ENCODE measurements at regions not wholly inside any gene's neighbourhood (a gene's known extent, or its start where the extent isn't known, plus 50 kb on each side); places are given as distances from the start of the nearest gene placed in this dataset.

DNA sequence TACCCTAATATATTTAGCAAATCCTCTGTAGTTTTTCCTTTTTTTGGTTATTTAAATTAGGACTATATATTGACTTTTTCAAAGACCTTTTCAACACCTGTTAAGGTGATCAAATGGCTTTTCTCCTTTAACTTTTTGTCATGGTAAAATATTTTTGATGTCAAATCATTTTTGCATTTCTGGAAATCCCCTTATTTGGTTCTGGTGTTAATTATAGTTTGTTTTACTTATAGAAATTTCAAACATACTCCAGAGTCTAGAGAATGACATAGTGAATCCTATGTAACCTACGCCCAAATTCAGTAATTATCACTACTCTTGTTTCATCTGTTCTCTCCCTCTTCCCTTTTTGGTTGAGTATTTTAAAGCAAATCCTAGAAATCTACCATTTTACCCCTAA lies 121.3 kb upstream of the TBL1XR1 start:
- TF ChIP-seq TEAD4 (IDR thresholded peaks at IDR 0.05; ENCODE audit: low read depth, low read length) (no peak), CTBP2 (IDR thresholded peaks at IDR 0.05; ENCODE audit: borderline replicate concordance, insufficient read depth, insufficient read length, low read length) (no peak), POLR2A (IDR thresholded peaks at IDR 0.05; ENCODE audit: control extremely low read depth in 1 of 2, low read depth in 2 of 2, low read length in 2 of 2) (no peak), SP2 (IDR thresholded peaks at IDR 0.05; ENCODE audit: low read length) (no peak), SP1 (IDR thresholded peaks at IDR 0.05; ENCODE audit: low read depth, low read length) (no peak), USF2 (IDR thresholded peaks at IDR 0.05; ENCODE audit: low read length) (no peak), EZH2 (IDR thresholded peaks at IDR 0.05; ENCODE audit: low read depth, low read length, severe bottlenecking) (no peak), CTCF (IDR thresholded peaks at IDR 0.05; ENCODE audit: control extremely low read depth in 1 of 3, insufficient read depth in 1 of 3, low read depth in 1 of 3, low read length in 3 of 3) (no peak), BCL11A (IDR thresholded peaks at IDR 0.05; ENCODE audit: low read depth in 2 of 2, low read length in 2 of 2) (no peak), RAD21 (IDR thresholded peaks at IDR 0.05 in 1 of 2, conservative IDR thresholded peaks at IDR 0.05 in 1 of 2; ENCODE audit: low read depth in 2 of 2, low read length in 2 of 2) (no peak), HDAC6 (IDR thresholded peaks at IDR 0.05; ENCODE audit: low read depth, low read length) (no peak)
